Ovary (tissue), 3 donors: ENCODE measurements at regions not wholly inside any gene's neighbourhood (a gene's known extent, or its start where the extent isn't known, plus 50 kb on each side); places are given as distances from the start of the nearest gene placed in this dataset.

Source experiments
- POLR2A ChIP-seq: fragments of 450-650 bp; IDR thresholded peaks from one replicate; pipeline ENCODE4 v1.6.1; 2017; ENCODE audit warnings: antibody characterized with exemption, mild to moderate bottlenecking, moderate library complexity
- TF ChIP-seq, protein P1 (sequence below), 3 donors: fragments of 450-650 bp in 2 of 3; fragments of 200-600 bp in 1 of 3; IDR thresholded peaks; one replicate each; pipeline versions ENCODE4 v1.5.1 to v1.8.0; 2016 to 2022; ENCODE audit warnings: antibody characterized with exemption in 3 of 3, mild to moderate bottlenecking in 1 of 3
- donor health status: DM: no; HTN: no; CAD: no.

DNA sequence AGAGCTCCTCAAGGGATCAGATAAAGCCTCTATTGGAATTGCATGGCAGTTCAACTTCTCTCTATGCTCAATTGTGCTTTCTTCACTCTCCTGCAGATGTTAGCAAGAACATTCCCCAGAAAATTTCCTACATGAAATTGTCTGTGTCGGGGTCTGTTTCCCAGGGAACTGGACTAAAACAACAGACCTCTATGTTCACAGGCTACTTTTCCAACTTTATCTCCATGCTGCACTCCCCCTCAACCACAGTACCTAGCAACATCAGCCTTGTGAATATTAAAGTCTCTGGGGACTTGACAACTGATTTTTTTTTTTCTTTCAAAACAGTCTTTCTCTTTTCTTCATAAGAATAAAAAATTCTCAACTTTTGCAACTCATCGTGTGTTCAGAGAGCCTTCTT, 1470.8 kb upstream of the ADGRL3 start:
- TF ChIP-seq, protein P1, sequence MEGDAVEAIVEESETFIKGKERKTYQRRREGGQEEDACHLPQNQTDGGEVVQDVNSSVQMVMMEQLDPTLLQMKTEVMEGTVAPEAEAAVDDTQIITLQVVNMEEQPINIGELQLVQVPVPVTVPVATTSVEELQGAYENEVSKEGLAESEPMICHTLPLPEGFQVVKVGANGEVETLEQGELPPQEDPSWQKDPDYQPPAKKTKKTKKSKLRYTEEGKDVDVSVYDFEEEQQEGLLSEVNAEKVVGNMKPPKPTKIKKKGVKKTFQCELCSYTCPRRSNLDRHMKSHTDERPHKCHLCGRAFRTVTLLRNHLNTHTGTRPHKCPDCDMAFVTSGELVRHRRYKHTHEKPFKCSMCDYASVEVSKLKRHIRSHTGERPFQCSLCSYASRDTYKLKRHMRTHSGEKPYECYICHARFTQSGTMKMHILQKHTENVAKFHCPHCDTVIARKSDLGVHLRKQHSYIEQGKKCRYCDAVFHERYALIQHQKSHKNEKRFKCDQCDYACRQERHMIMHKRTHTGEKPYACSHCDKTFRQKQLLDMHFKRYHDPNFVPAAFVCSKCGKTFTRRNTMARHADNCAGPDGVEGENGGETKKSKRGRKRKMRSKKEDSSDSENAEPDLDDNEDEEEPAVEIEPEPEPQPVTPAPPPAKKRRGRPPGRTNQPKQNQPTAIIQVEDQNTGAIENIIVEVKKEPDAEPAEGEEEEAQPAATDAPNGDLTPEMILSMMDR (IDR thresholded peaks at IDR 0.05): no peak
- no peak for TF ChIP-seq POLR2A
